IPS DF 19.7 (cell line): ENCODE measurements at regions not wholly inside any gene's neighbourhood (a gene's known extent, or its start where the extent isn't known, plus 50 kb on each side); places are given as distances from the start of the nearest gene placed in this dataset.

ENCODE experiments used
- DNase-seq: peaks from one replicate; pipeline ENCODE4 v3.0.0-alpha.2; 2013; ENCODE audit warnings: low read depth, low spot score

GRCh38 chr15:97875513-97876280, 84.8 kb upstream of the ARRDC4 start:
- DNase-seq = no peak

GRCh38 chr15:97876281-97876675, 84.2 kb upstream of the ARRDC4 start:
- DNase-seq = no peak

- no peak for DNase-seq
These were observed 79.0 kb upstream of the ARRDC4 start for GRCh38 chr15:97881346-97881965.

GRCh38 chr15:97884513-97885131, 75.9 kb upstream of the ARRDC4 start:
- no peak for DNase-seq

GRCh38 chr15:97890307-97890706, 70.2 kb upstream of the ARRDC4 start:
- no peak for DNase-seq

- DNase-seq = no peak
These were observed 68.2 kb upstream of the ARRDC4 start for GRCh38 chr15:97892167-97892938.

GRCh38 chr15:97893967-97894366, 66.5 kb upstream of the ARRDC4 start:
- no peak for DNase-seq

GRCh38 chr15:97899981-97900380, 60.5 kb upstream of the ARRDC4 start:
- no peak for DNase-seq

GRCh38 chr15:97902140-97902780, 58.2 kb upstream of the ARRDC4 start:
- DNase-seq = no peak

GRCh38 chr15:97903560-97903959, 56.9 kb upstream of the ARRDC4 start:
- no peak for DNase-seq

- DNase-seq = peak; percentile 48
These were observed 56.4 kb upstream of the ARRDC4 start for GRCh38 chr15:97903971-97904572.

GRCh38 chr15:97909291-97909891, 51.1 kb upstream of the ARRDC4 start:
- no peak for DNase-seq
